GM18502 (cell line): ENCODE measurements at regions not wholly inside any gene's neighbourhood (a gene's known extent, or its start where the extent isn't known, plus 50 kb on each side); places are given as distances from the start of the nearest gene placed in this dataset.
"Not testable (repeated sequence)": the region's sequence is repeated elsewhere in the genome, so short reads cannot be mapped to it uniquely, and the experiment has no call there.

ENCODE experiments used
- ATAC-seq: cut with Tn5 transposase; IDR thresholded peaks from one replicate; pipeline ENCODE4 v1.9.1; 2021; ENCODE audit warnings: mild to moderate bottlenecking; ENCODE audit not compliant: unreplicated experiment, poor library complexity

DNA sequence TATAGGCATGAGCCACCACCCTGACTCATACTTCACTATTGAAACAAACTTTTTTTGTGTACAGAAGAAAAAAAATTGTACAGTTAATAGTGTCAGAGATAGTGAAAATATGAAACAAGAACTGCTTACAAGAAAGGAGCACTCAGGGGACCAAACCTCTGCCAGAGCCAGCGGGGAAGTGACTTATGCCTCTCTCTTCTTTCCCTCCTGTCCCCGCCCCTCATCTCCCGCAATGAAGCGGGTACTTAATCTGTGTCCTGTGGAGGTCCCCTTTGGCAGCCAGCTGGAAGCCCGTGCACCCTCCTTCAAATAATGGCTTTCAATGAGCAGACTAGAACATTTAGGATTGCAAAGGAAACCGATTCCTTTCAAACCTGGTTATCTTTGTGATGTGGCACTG lies 51.5 kb downstream of the PPIAL4A start:
- ATAC-seq: not testable (repeated sequence)

- ATAC-seq: not testable (repeated sequence)
Observed at GRCh38 chr1:120941836-120942217, 52.3 kb downstream of the PPIAL4A start.

GRCh38 chr1:120942218-120942944 lies 52.8 kb downstream of the PPIAL4A start:
- ATAC-seq: peak; percentile 86

GRCh38 chr1:120942945-120943319 lies 53.4 kb downstream of the PPIAL4A start:
- ATAC-seq: not testable (repeated sequence)

- ATAC-seq: not testable (repeated sequence)
Observed at GRCh38 chr1:120944691-120945090, 55.1 kb downstream of the PPIAL4A start.

DNA sequence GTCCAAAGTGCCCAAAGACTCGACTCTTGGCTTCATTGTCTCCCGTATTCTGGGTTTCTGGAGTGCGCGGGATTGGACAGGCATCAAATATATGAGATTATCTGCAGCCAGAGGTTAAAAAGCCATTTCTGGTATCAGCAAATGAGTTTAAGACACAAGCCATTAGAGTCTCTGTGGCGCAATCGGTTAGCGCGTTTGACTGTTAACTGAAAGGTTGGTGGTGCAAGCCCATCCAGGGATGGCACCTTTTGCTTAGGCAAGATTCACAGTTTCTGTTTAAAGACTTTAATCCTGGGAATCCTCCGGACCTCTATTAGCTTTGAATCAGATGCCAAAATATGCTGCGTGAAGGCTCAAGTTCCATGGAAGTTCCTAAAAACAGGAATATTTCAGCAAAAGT lies 55.6 kb downstream of the PPIAL4A start:
- ATAC-seq: not testable (repeated sequence)

GRCh38 chr1:120947114-120947513 lies 57.5 kb downstream of the PPIAL4A start:
- ATAC-seq: not testable (repeated sequence)

GRCh38 chr1:120949724-120950123 lies 60.2 kb downstream of the PPIAL4A start:
- not testable (repeated sequence) for ATAC-seq

- ATAC-seq: not testable (repeated sequence)
Observed at GRCh38 chr1:120950633-120951032, 61.1 kb downstream of the PPIAL4A start.

- not testable (repeated sequence) for ATAC-seq
Observed at GRCh38 chr1:120951100-120951499, 61.5 kb downstream of the PPIAL4A start.

DNA sequence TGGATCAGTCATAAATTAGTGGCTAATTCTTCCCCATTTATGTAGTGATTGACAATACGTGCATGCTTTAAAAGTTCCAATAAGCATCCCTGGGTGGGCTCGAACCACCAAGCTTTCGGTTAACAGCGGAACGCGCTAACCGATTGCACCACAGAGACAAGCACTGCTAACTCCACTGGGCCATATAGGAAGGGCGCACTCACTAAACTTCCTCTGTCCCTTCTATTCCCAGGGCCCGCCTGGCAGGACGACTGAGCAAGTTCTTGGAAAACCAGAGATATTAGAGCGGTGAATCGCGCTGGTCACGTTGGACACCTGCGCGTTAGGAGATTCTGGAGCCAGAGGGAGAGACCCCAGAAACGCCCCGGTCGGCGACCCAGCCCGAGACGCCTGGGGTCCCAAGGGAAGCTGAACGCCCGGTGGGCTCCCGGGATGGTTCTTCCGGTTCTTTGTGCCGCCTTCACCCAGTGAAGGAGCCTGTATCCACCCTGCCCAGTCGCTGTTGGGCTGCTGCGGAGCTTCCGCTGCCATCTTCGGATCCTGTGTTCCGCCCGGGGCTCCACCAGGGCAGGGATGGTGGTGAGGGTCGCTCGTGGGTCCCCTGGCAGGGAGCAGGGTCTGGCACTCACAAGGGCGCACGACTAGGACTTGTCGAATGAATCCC lies 62.8 kb downstream of the PPIAL4A start:
- ATAC-seq: not testable (repeated sequence)

- ATAC-seq: not testable (repeated sequence)
Observed at GRCh38 chr1:120952871-120953265, 63.3 kb downstream of the PPIAL4A start.

- ATAC-seq: no peak
Observed at GRCh38 chr1:120954736-120955135, 65.2 kb downstream of the PPIAL4A start.

DNA sequence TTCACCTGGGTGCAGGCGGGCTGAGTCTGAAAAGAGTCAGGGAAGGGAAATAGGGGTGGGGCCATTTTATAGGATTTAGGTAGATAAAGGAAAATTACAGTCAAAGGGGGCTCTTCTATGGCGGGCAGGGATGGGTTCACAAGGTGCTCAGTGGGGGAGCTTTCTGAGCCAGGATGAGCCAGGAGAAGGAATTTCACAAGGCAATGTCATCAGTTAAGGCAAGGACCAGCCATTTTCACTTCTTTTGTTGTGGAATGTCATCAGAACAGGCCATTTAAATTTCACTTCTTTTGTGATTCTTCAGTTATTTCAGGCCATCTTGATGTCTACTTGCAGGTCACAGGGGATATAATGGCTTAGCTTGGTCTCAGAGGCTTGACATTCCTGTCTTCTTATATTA lies 66.4 kb downstream of the PPIAL4A start:
- ATAC-seq: not testable (repeated sequence)

DNA sequence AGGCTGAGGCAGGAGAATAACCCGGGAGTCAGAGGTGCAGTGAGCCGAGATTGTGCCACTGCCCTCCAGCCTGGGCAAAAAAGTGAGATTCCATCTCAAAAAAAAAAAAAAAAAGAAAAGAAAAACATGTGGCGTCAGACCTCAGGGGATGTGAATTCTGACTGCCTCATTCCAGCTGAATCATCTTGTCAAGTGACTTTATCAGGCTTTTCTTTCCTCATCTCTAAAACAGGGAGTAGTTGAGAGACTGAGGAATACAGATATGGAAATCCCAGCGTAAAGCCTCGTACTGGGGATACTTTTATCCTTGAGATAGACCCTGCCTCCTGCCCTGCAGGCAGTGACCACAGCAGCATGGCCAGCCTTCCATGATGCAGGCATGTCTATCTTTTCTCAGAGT lies 76.4 kb downstream of the PPIAL4A start:
- not testable (repeated sequence) for ATAC-seq

- not testable (repeated sequence) for ATAC-seq
Observed at GRCh38 chr1:120972863-120973262, 83.3 kb downstream of the PPIAL4A start.

- not testable (repeated sequence) for ATAC-seq
Observed at GRCh38 chr1:120973836-120974235, 84.3 kb downstream of the PPIAL4A start.

- ATAC-seq: not testable (repeated sequence)
Observed at GRCh38 chr1:120977279-120977678, 87.7 kb downstream of the PPIAL4A start.

- ATAC-seq: not testable (repeated sequence)
Observed at GRCh38 chr1:120981489-120982094, 92.0 kb downstream of the PPIAL4A start.

DNA sequence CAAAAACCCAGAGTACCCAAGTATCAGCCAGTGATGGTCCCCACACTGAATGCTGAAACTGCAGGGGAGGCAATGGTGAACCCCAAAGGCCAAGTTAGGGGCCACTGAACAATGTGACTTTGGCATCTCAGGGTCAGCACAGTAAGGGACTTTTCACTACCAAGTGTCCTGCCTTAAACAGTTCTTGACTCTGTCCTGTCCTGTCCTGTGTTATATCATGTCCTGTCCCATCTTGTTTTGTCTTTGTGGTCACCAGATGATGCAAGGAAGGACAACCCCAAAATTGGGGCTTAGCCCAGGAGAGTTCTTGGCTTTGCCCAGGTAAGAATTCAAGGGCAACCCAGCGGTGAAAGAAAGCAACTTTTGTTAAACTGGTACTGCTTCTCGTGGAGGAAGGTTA lies 105.0 kb downstream of the PPIAL4A start:
- not testable (repeated sequence) for ATAC-seq

DNA sequence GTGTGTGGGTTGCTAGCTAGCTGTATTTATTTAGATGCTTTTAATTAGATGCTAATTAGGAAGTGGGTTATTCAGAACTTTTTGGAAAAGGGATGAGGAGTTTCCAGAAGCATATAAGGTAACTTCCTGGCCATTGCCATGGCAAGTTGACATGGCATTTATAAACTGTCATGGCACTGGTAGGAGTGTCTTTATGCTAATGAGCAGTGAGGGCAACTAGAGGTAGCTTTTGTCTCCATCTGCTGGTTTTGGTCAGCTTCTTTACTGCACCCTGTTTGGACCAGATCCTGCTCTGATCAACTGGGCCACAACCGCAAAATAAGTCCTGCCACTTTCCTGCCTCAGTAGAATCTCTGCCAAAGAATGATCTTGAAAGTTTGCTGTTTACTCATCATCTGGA lies 105.5 kb downstream of the PPIAL4A start:
- peak; percentile 74 for ATAC-seq
